HG03571 (cell line): ENCODE measurements at regions not wholly inside any gene's neighbourhood (a gene's known extent, or its start where the extent isn't known, plus 50 kb on each side); places are given as distances from the start of the nearest gene placed in this dataset.

Source experiments
- ATAC-seq: cut with Tn5 transposase; IDR thresholded peaks from one replicate; pipeline ENCODE4 v1.9.1; 2021; ENCODE audit not compliant: unreplicated experiment

DNA sequence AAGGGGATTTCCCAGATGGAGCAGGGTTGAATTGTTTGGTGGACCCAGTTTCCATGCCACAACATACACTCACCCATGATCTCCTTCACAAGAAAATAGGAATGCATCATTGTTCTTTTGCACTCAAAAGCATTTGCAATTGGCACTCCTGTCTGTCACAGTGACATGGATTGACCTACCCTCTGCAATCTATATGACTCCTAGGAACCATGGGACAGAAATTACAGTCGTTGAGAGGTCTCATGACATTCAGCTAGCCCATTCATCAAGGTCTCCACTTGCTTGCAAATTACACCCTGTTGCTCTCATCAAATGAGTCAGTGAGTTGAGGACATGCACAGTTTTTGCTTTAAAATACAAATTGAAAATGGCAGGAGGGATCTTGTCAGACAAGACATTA, 448.5 kb downstream of the LPIN1 start:
- no peak for ATAC-seq

DNA sequence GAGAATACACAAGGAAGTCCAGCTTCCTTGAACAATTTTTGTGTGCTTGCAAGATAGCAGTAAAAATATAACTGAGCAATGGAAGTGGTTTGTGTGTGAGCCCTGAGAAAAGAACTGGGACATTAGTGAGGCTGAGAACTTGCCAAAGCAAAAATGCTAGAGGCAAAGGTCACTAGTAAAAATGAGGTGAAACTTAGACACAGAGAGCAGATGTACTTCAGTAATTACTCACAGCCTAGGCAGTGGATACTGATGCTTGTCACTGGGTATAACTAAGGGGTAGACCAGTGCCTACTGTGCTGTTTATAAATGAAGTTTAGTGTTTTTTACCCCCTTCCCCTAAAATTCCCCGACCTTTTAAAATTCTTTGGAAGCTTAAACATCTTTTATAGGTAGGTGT, 450.1 kb downstream of the LPIN1 start:
- no peak for ATAC-seq

DNA sequence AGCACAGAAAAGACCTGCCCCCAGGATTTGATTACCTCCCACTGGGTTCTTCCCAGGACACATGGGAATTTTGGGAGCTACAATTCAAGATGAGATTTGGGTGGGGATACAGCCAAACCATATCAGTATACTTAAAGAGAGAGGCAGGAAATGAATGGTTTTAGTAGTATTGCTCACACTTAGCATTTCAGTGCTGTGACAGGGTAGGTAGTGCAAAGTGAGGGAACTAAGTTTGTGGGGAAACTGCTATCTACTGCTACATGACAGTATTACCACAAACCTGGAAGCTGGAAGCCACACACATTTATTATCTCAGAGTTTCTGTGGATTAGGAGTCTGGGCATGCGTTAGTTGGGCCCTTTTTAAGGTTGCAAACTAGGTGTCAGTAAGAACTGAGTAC, 450.7 kb downstream of the LPIN1 start:
- no peak for ATAC-seq

DNA sequence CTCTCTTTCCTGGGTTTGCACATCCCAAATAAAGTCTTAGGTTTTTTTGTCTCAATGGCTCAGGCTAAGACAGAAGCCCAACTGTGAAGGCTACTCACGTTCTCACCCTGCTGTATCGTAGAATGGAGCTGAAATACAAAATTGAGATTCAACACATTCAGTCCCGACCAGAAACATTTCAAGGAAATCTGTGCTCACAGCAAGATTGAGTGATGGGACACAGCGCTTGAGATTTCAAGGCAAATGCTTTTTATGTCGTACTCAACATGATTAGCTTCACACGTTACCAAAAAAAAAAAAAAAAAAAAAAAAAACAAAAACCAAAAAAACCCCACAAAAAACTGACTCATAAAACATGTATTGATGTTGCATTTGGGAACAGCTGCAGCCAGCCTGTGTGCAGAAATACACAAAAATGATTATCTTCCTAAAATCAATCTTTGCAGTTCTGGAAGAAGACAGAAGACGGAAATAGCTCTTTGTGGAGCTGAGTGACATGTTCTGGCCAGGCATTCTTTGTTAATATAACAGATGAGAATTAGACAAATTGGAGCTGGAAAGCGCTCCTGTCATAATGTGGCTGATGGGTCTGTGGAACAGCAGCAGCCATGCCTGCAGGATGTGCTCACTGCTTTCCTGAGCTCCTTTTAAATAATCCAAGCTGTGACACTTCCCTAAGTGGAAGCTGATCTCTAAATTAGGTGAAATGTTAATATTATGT, 453.2 kb downstream of the LPIN1 start:
- no peak for ATAC-seq

GRCh38 chr2:12201369-12201768, 454.9 kb downstream of the LPIN1 start:
- no peak for ATAC-seq

GRCh38 chr2:12202313-12203075, 456.1 kb downstream of the LPIN1 start:
- ATAC-seq = no peak

DNA sequence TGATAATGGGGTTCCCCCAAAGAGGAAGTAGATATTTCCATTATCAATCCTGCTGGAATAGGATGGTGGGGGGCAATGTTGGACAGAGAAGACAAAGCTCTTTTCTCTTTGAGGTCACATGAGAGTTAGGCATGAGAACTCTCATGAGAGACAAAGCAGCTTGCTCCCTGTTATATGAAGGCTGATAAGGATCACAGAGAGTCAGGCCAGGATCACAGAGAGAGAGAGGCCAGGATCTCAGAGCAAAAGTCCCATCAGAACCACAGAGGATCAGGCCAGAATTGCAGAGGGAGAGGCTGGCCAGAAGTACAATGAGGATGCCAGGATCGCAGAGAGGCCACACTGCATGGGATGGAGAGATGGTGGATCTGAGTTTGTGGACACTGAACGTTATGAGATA, 457.1 kb downstream of the LPIN1 start:
- ATAC-seq = no peak

DNA sequence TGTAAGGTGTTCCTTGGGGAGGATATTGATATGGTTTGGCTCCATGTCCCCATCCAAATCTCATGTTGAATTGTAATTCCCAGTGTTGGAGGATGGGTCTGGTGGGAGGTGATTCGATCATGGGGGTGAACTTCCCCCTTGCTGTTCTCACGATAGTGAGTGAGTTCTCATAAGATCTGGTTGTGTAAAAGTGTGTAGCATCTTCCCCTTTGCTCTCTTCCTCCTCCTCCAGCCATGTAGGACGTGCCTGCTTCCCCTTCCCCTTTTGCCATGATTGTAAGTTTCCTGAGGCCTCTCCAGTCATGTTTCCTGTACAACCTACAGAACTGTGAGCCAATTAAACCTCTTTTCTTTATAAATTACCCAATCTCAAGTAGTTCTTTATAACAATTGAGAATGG, 458.7 kb downstream of the LPIN1 start:
- ATAC-seq = no peak

GRCh38 chr2:12207491-12207890, 461.1 kb downstream of the LPIN1 start:
- ATAC-seq = no peak

- no peak for ATAC-seq
These were observed 463.8 kb downstream of the LPIN1 start for GRCh38 chr2:12210016-12210933.

- no peak for ATAC-seq
These were observed 465.1 kb downstream of the LPIN1 start for GRCh38 chr2:12211326-12212175.

- no peak for ATAC-seq
These were observed 466.6 kb downstream of the LPIN1 start for GRCh38 chr2:12212841-12213597.

GRCh38 chr2:12217175-12217574, 470.7 kb downstream of the LPIN1 start:
- ATAC-seq = no peak

GRCh38 chr2:12219761-12220160, 473.3 kb downstream of the LPIN1 start:
- ATAC-seq = no peak

DNA sequence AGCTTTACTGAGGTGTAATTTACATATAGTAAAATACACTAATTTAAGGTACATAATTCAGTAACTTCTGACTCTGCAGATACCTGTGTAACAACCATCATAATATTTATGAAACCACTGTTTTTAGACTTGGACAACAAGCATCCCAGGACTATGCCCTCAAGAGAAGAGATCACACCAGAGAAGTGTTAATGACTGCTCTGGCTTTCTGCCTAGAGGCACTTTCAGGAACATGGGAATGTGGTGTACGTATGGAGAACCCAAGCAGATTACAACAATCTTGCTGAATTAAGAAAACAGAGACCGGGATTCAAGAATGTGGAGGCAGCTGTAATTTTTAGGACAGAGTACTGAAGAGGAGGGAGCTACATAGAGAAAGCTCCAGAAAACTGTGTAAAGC, 475.2 kb downstream of the LPIN1 start:
- ATAC-seq = no peak

- ATAC-seq = no peak
These were observed 476.1 kb downstream of the LPIN1 start for GRCh38 chr2:12222554-12222953.

GRCh38 chr2:12223732-12224131, 477.3 kb downstream of the LPIN1 start:
- ATAC-seq = no peak

- ATAC-seq = no peak
These were observed 480.2 kb downstream of the LPIN1 start for GRCh38 chr2:12226653-12227052.

DNA sequence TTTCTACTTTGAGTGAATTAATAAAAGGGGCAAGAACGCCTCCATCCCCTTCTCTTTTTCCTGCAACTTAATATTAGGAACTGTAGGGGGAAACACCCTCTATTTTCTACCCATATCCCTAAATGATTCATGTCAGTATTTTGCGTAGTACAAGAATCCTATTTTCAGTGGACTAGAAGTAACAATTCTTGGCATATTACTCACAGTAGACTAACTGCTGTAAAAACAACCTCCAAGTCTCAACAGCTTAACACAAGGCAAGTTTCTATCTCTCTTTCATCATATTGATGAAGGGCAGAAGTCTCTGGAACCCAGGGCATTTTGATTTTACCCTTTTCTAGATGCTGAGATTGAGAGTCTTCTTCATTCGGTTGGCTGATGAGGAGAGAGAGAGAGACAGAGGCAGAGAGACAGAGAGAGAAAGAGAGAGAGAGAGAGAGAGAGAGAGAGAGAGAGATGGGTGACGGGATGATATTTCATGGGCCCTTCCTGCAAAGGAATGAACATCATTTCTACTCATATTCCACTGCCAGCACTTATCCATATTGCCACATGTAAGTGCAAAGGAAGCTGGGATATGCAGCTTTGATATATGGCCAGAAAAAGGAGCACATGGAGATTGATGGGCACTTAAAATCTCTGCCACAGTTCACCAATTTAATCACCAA, 481.6 kb downstream of the LPIN1 start:
- no peak for ATAC-seq
